CD4-positive, CD25-positive, alpha-beta regulatory T cell (primary cell): ENCODE measurements at regions not wholly inside any gene's neighbourhood (a gene's known extent, or its start where the extent isn't known, plus 50 kb on each side); places are given as distances from the start of the nearest gene placed in this dataset.

ENCODE experiments used
- ATAC-seq, 2 donors: fragments of 150-1000 bp; cut with Tn5 transposase; one replicate each; pipeline ENCODE4 v1.10.0; 2021; ENCODE audit warnings: low read depth in 2 of 2, moderate number of reproducible peaks in 2 of 2, moderate library complexity in 1 of 2
- DNase-seq, 3 donors: peaks; one replicate each; pipeline versions ENCODE4 v3.0.0 to v3.0.0-alpha.2; 2012 to 2022; ENCODE audit warnings: mixed read lengths in 1 of 3
- H3K27ac ChIP-seq: one replicate; pipeline ENCODE4 v1.7.0; 2013; ENCODE audit warnings: mild to moderate bottlenecking, low read length; ENCODE audit not compliant: insufficient read depth, poor library complexity, severe bottlenecking
- H3K27me3 ChIP-seq: one replicate; pipeline ENCODE4 v1.7.0; 2013; ENCODE audit warnings: low read length; ENCODE audit not compliant: control insufficient read depth, insufficient read depth
- H3K36me3 ChIP-seq: one replicate; pipeline ENCODE4 v1.7.0; 2013; ENCODE audit warnings: mild to moderate bottlenecking, low read length, moderate library complexity; ENCODE audit not compliant: control insufficient read depth, insufficient read depth
- H3K4me1 ChIP-seq: 2 replicates; pipeline ENCODE4 v1.7.0; 2013; ENCODE audit warnings: mild to moderate bottlenecking, low read length; ENCODE audit not compliant: insufficient read depth, control insufficient read depth, poor library complexity, severe bottlenecking
- H3K4me3 ChIP-seq: one replicate; pipeline ENCODE4 v1.7.0; 2013; ENCODE audit warnings: low read depth, mild to moderate bottlenecking, low read length, moderate library complexity
- H3K9me3 ChIP-seq, 2 experiments: 1 replicate in 1 of 2; 2 replicates in 1 of 2; pipeline ENCODE4 v1.7.0; 2013; ENCODE audit warnings: low read length in 2 of 2, mild to moderate bottlenecking in 1 of 2, moderate library complexity in 1 of 2; ENCODE audit not compliant: control insufficient read depth in 2 of 2
- H3K27ac Mint-ChIP-seq, 3 donors: one replicate each; pipeline ENCODE4 v1.8.0; 2020 to 2022; ENCODE audit warnings: mild to moderate bottlenecking in 3 of 3, mixed read lengths in 3 of 3, moderate library complexity in 2 of 3
- H3K27me3 Mint-ChIP-seq: one replicate; pipeline ENCODE4 v1.8.0; 2022; ENCODE audit warnings: mild to moderate bottlenecking, mixed read lengths
- H3K36me3 Mint-ChIP-seq: one replicate; pipeline ENCODE4 v1.8.0; 2020; ENCODE audit warnings: mixed read lengths
- H3K4me1 Mint-ChIP-seq, 4 donors: one replicate each; pipeline ENCODE4 v1.8.0; 2020 to 2022; ENCODE audit warnings: mixed read lengths in 4 of 4, mild to moderate bottlenecking in 1 of 4
- H3K4me3 Mint-ChIP-seq, 4 donors: one replicate each; pipeline ENCODE4 v1.8.0; 2020 to 2022; ENCODE audit warnings: mild to moderate bottlenecking in 4 of 4, mixed read lengths in 4 of 4, moderate library complexity in 3 of 4
- H3K9me3 Mint-ChIP-seq, 7 donors: one replicate each; pipeline ENCODE4 v1.8.0; 2020 to 2022; ENCODE audit warnings: mixed read lengths in 7 of 7, mild to moderate bottlenecking in 3 of 7, moderate library complexity in 2 of 7

GRCh38 chr15:45921376-45921775 lies 286.5 kb downstream of the SQOR start:
- peaks cover 0 to 4% (median 0%) of the 10 kb centered on the region in 7 donors for H3K9me3 Mint-ChIP-seq
- ATAC-seq (no peak), DNase-seq (no peak)
- no peak overlapping the region for H3K27ac Mint-ChIP-seq
- H3K4me1 Mint-ChIP-seq = no peaks in the 10 kb centered on the region
- H3K9me3 ChIP-seq = no peaks in the 10 kb centered on the region
- no peaks in the 10 kb centered on the region for H3K36me3 ChIP-seq
- H3K27me3 Mint-ChIP-seq = no peaks in the 10 kb centered on the region
- H3K36me3 Mint-ChIP-seq = no peaks in the 10 kb centered on the region
- H3K4me3 Mint-ChIP-seq = no peak overlapping the region
- H3K27ac ChIP-seq = no peak overlapping the region
- no peaks in the 10 kb centered on the region for H3K4me1 ChIP-seq
- H3K4me3 ChIP-seq = no peak overlapping the region
- no peaks in the 10 kb centered on the region for H3K27me3 ChIP-seq

GRCh38 chr15:45921978-45922377 lies 287.1 kb downstream of the SQOR start:
- H3K4me3 ChIP-seq = no peak overlapping the region
- H3K9me3 Mint-ChIP-seq = peaks cover 0 to 6% (median 0%) of the 10 kb centered on the region in 7 donors

GRCh38 chr15:45941367-45941766 lies 306.5 kb downstream of the SQOR start:
- no peak overlapping the region for H3K4me3 Mint-ChIP-seq
- H3K4me1 ChIP-seq = no peaks in the 10 kb centered on the region
- H3K4me1 Mint-ChIP-seq = no peaks in the 10 kb centered on the region
- H3K27ac Mint-ChIP-seq = no peak overlapping the region
- no peak overlapping the region for H3K4me3 ChIP-seq
- peaks cover 0 to 7% (median 3%) of the 10 kb centered on the region in 7 donors for H3K9me3 Mint-ChIP-seq
- no peaks in the 10 kb centered on the region for H3K9me3 ChIP-seq
- ATAC-seq = no peak
- no peak overlapping the region for H3K27ac ChIP-seq
- no peaks in the 10 kb centered on the region for H3K27me3 Mint-ChIP-seq
- no peaks in the 10 kb centered on the region for H3K36me3 ChIP-seq
- no peaks in the 10 kb centered on the region for H3K36me3 Mint-ChIP-seq
- no peak for DNase-seq
- H3K27me3 ChIP-seq = no peaks in the 10 kb centered on the region

More at GRCh38 chr15:45921978-45922377, 287.1 kb downstream of the SQOR start:
- H3K27me3 ChIP-seq = no peaks in the 10 kb centered on the region
- Mint-ChIP-seq H3K36me3 (no peaks in the 10 kb centered on the region), H3K27me3 (no peaks in the 10 kb centered on the region), H3K4me3 (no peak overlapping the region), H3K27ac (no peak overlapping the region), H3K4me1 (no peaks in the 10 kb centered on the region)
- no peaks in the 10 kb centered on the region for H3K9me3 ChIP-seq
- H3K36me3 ChIP-seq = no peaks in the 10 kb centered on the region
- no peaks in the 10 kb centered on the region for H3K4me1 ChIP-seq
- H3K27ac ChIP-seq = no peak overlapping the region
- ATAC-seq (no peak), DNase-seq (no peak)

- H3K27ac Mint-ChIP-seq = no peak overlapping the region
- H3K36me3 Mint-ChIP-seq = no peaks in the 10 kb centered on the region
- DNase-seq = no peak
- H3K4me3 ChIP-seq = no peak overlapping the region
- H3K9me3 ChIP-seq = no peaks in the 10 kb centered on the region
- H3K9me3 Mint-ChIP-seq = peaks cover 0 to 3% (median 0%) of the 10 kb centered on the region in 7 donors
- no peaks in the 10 kb centered on the region for H3K36me3 ChIP-seq
- H3K4me1 ChIP-seq = no peaks in the 10 kb centered on the region
- H3K4me1 Mint-ChIP-seq = no peaks in the 10 kb centered on the region
- H3K27me3 Mint-ChIP-seq = no peaks in the 10 kb centered on the region
- H3K27ac ChIP-seq = no peak overlapping the region
- H3K4me3 Mint-ChIP-seq = no peak overlapping the region
- no peak for ATAC-seq
- H3K27me3 ChIP-seq = no peaks in the 10 kb centered on the region
These were observed 308.4 kb downstream of the SQOR start for GRCh38 chr15:45943240-45943639.

- no peaks in the 10 kb centered on the region for H3K4me1 Mint-ChIP-seq
- H3K27ac Mint-ChIP-seq = no peak overlapping the region
These were observed 311.3 kb downstream of the SQOR start for GRCh38 chr15:45946111-45946510.

GRCh38 chr15:45948181-45948621 lies 313.4 kb downstream of the SQOR start:
- no peaks in the 10 kb centered on the region for H3K27me3 ChIP-seq
- H3K27ac ChIP-seq = no peak overlapping the region
- no peak overlapping the region for H3K27ac Mint-ChIP-seq

More at GRCh38 chr15:45946111-45946510, 311.3 kb downstream of the SQOR start:
- Histone ChIP-seq H3K4me1 (no peaks in the 10 kb centered on the region), H3K9me3 (no peaks in the 10 kb centered on the region), H3K27ac (no peak overlapping the region), H3K27me3 (no peaks in the 10 kb centered on the region), H3K36me3 (no peaks in the 10 kb centered on the region), H3K4me3 (no peak overlapping the region)
- Mint-ChIP-seq H3K27me3 (no peaks in the 10 kb centered on the region), H3K4me3 (no peak overlapping the region), H3K36me3 (no peaks in the 10 kb centered on the region), H3K9me3 (peaks cover 0 to 10% (median 3%) of the 10 kb centered on the region in 7 donors)
- no peak for DNase-seq
- ATAC-seq = no peak

GRCh38 chr15:45958924-45959323 lies 324.1 kb downstream of the SQOR start:
- no peaks in the 10 kb centered on the region for H3K27me3 ChIP-seq
- H3K4me3 ChIP-seq = no peak overlapping the region
- peaks cover 5% of the 10 kb centered on the region in 2 experiments for H3K9me3 ChIP-seq
- DNase-seq (no peak), ATAC-seq (no peak)
- H3K27ac Mint-ChIP-seq = no peak overlapping the region
- H3K27ac ChIP-seq = no peak overlapping the region
- no peaks in the 10 kb centered on the region for H3K4me1 Mint-ChIP-seq
- no peaks in the 10 kb centered on the region for H3K36me3 ChIP-seq
- no peaks in the 10 kb centered on the region for H3K4me1 ChIP-seq
- no peaks in the 10 kb centered on the region for H3K27me3 Mint-ChIP-seq
- H3K36me3 Mint-ChIP-seq = no peaks in the 10 kb centered on the region
- no peak overlapping the region for H3K4me3 Mint-ChIP-seq
- H3K9me3 Mint-ChIP-seq = peaks cover 0 to 36% (median 15%) of the 10 kb centered on the region in 7 donors

More at GRCh38 chr15:45948181-45948621, 313.4 kb downstream of the SQOR start:
- ATAC-seq = no peak
- no peaks in the 10 kb centered on the region for H3K27me3 Mint-ChIP-seq
- peak in 1 of 3 donors; percentile 0 for DNase-seq
- Histone ChIP-seq H3K4me3 (no peak overlapping the region), H3K9me3 (no peaks in the 10 kb centered on the region), H3K36me3 (no peaks in the 10 kb centered on the region), H3K4me1 (no peaks in the 10 kb centered on the region)
- H3K4me3 Mint-ChIP-seq = no peak overlapping the region
- peaks cover 0 to 10% (median 3%) of the 10 kb centered on the region in 7 donors for H3K9me3 Mint-ChIP-seq
- no peaks in the 10 kb centered on the region for H3K4me1 Mint-ChIP-seq
- no peaks in the 10 kb centered on the region for H3K36me3 Mint-ChIP-seq

- Histone ChIP-seq H3K36me3 (no peaks in the 10 kb centered on the region), H3K9me3 (peaks cover 5% of the 10 kb centered on the region in 2 experiments), H3K4me3 (no peak overlapping the region), H3K4me1 (no peaks in the 10 kb centered on the region), H3K27me3 (no peaks in the 10 kb centered on the region), H3K27ac (no peak overlapping the region)
- Mint-ChIP-seq H3K9me3 (peaks cover 0 to 37% (median 12%) of the 10 kb centered on the region in 7 donors), H3K27ac (no peak overlapping the region), H3K4me3 (no peak overlapping the region), H3K27me3 (no peaks in the 10 kb centered on the region), H3K4me1 (no peaks in the 10 kb centered on the region), H3K36me3 (no peaks in the 10 kb centered on the region)
- DNase-seq = no peak
- no peak for ATAC-seq
These were observed 327.9 kb downstream of the SQOR start for GRCh38 chr15:45962733-45963132.
